ENCODE measurements at regions not wholly inside any gene's neighbourhood (a gene's known extent, or its start where the extent isn't known, plus 50 kb on each side); places are given as distances from the start of the nearest gene placed in this dataset.

DNA sequence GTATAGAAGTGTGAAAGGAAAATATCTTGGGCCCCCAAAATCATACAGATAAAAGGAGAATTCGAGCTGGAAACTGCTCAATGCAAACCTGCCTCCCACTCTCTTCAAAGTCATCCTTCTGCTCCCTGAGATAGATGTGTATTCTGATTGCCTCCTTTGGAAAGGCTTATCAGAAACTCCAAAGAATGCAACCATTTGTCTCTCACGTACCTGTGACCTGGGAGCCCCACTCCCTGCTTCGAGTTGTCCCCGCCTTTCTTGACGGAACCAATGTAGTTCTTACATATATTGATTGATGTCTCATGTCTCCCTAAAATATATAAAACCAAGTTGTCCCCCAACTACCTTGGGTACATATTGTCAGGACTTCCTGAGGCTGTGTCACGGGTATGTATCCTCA lies 163.8 kb downstream of the DIRAS2 start:
- H3K9me3 ChIP-seq (replicated peaks; ENCODE audit: insufficient read depth, low read length), result no peaks in the 10 kb centered on the region
- H3K4me2 ChIP-seq (ENCODE audit: low read depth, low read length), result no peak overlapping the region
- H3K27ac ChIP-seq (ENCODE audit: low read length), result no peak overlapping the region
- no peak overlapping the region for H2AFZ ChIP-seq (ENCODE audit: low read length)
- H3K79me2 ChIP-seq (ENCODE audit: low read length), result no peaks in the 10 kb centered on the region
- no peaks in the 10 kb centered on the region for H4K20me1 ChIP-seq (ENCODE audit: insufficient read depth, low read length)
- no peak overlapping the region for H3K4me3 ChIP-seq (ENCODE audit: low read length)
- no peaks in the 10 kb centered on the region for H3F3A ChIP-seq (ENCODE audit: insufficient read depth, low read length)
- no peaks in the 10 kb centered on the region for H3K9me2 ChIP-seq (replicated peaks; ENCODE audit: insufficient read depth, low read length)
- TF ChIP-seq EZH2 (optimal IDR thresholded peaks at IDR 0.05; ENCODE audit: low read depth, low read length), result no peak
- no peak for TF ChIP-seq EZH2phosphoT487 (IDR thresholded peaks at IDR 0.05; ENCODE audit: low read length)
- no peak for TF ChIP-seq CTCF (IDR thresholded peaks at IDR 0.05; ENCODE audit: low read length)
- no peaks in the 10 kb centered on the region for H3K27me3 ChIP-seq (replicated peaks; ENCODE audit: insufficient read depth, low read length)
- no peaks in the 10 kb centered on the region for H3K36me3 ChIP-seq (replicated peaks; ENCODE audit: insufficient read depth, low read length)
- H3K4me1 ChIP-seq (ENCODE audit: low read length), result no peaks in the 10 kb centered on the region
- DNase-seq, result no peak
- no peak overlapping the region for H3K9ac ChIP-seq (ENCODE audit: low read length)

GRCh38 chr9:90485028-90485427 lies 157.6 kb downstream of the DIRAS2 start:
- Histone ChIP-seq H3K9ac (ENCODE audit: low read length) (no peak overlapping the region), H3K79me2 (ENCODE audit: low read length) (no peaks in the 10 kb centered on the region), H3F3A (ENCODE audit: insufficient read depth, low read length) (no peaks in the 10 kb centered on the region), H4K20me1 (ENCODE audit: insufficient read depth, low read length) (no peaks in the 10 kb centered on the region), H3K27me3 (replicated peaks; ENCODE audit: insufficient read depth, low read length) (no peaks in the 10 kb centered on the region), H3K27ac (ENCODE audit: low read length) (no peak overlapping the region), H3K4me3 (ENCODE audit: low read length) (no peak overlapping the region), H3K4me1 (ENCODE audit: low read length) (no peaks in the 10 kb centered on the region), H3K9me3 (replicated peaks; ENCODE audit: insufficient read depth, low read length) (no peaks in the 10 kb centered on the region), H3K36me3 (replicated peaks; ENCODE audit: insufficient read depth, low read length) (no peaks in the 10 kb centered on the region), H2AFZ (ENCODE audit: low read length) (no peak overlapping the region), H3K4me2 (ENCODE audit: low read depth, low read length) (no peak overlapping the region), H3K9me2 (replicated peaks; ENCODE audit: insufficient read depth, low read length) (no peaks in the 10 kb centered on the region)
- TF ChIP-seq EZH2phosphoT487 (IDR thresholded peaks at IDR 0.05; ENCODE audit: low read length), result no peak
- no peak for TF ChIP-seq CTCF (IDR thresholded peaks at IDR 0.05; ENCODE audit: low read length)
- TF ChIP-seq EZH2 (optimal IDR thresholded peaks at IDR 0.05; ENCODE audit: low read depth, low read length), result no peak
- no peak for DNase-seq

DNA sequence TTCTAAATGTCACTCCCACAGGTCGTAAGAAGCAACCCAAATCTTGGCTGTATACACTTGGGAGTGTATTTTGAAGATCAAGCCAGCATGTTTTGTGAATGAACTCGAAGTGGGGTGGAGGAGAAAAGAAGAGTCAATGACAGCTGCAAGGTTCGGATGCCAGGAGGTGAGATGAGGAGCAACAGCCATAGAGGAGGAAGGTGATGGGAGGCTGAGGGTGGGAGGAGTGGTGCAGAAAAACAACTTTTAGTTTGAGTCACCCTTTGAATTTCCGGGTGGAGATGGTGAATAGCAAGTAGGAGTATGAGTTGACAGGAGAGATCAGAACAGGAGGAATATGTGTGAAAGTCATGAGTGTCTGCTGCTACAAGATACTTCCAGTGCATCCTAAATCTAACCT lies 153.6 kb downstream of the DIRAS2 start:
- no peak overlapping the region for H2AFZ ChIP-seq (ENCODE audit: low read length)
- no peak overlapping the region for H3K4me3 ChIP-seq (ENCODE audit: low read length)
- no peak overlapping the region for H3K9ac ChIP-seq (ENCODE audit: low read length)
- no peak overlapping the region for H3K4me2 ChIP-seq (ENCODE audit: low read depth, low read length)
- H3K27me3 ChIP-seq (replicated peaks; ENCODE audit: insufficient read depth, low read length), result no peaks in the 10 kb centered on the region
- H3K4me1 ChIP-seq (ENCODE audit: low read length), result no peaks in the 10 kb centered on the region
- H3K36me3 ChIP-seq (replicated peaks; ENCODE audit: insufficient read depth, low read length), result no peaks in the 10 kb centered on the region
- no peak for DNase-seq
- no peaks in the 10 kb centered on the region for H3F3A ChIP-seq (ENCODE audit: insufficient read depth, low read length)
- H3K79me2 ChIP-seq (ENCODE audit: low read length), result no peaks in the 10 kb centered on the region
- no peaks in the 10 kb centered on the region for H4K20me1 ChIP-seq (ENCODE audit: insufficient read depth, low read length)
- no peaks in the 10 kb centered on the region for H3K9me3 ChIP-seq (replicated peaks; ENCODE audit: insufficient read depth, low read length)
- TF ChIP-seq EZH2 (optimal IDR thresholded peaks at IDR 0.05; ENCODE audit: low read depth, low read length), result no peak
- no peak for TF ChIP-seq EZH2phosphoT487 (IDR thresholded peaks at IDR 0.05; ENCODE audit: low read length)
- TF ChIP-seq CTCF (IDR thresholded peaks at IDR 0.05; ENCODE audit: low read length), result no peak
- H3K9me2 ChIP-seq (replicated peaks; ENCODE audit: insufficient read depth, low read length), result no peaks in the 10 kb centered on the region
- H3K27ac ChIP-seq (ENCODE audit: low read length), result no peak overlapping the region
